ENCODE measurements at regions not wholly inside any gene's neighbourhood (a gene's known extent, or its start where the extent isn't known, plus 50 kb on each side); places are given as distances from the start of the nearest gene placed in this dataset.

DNA sequence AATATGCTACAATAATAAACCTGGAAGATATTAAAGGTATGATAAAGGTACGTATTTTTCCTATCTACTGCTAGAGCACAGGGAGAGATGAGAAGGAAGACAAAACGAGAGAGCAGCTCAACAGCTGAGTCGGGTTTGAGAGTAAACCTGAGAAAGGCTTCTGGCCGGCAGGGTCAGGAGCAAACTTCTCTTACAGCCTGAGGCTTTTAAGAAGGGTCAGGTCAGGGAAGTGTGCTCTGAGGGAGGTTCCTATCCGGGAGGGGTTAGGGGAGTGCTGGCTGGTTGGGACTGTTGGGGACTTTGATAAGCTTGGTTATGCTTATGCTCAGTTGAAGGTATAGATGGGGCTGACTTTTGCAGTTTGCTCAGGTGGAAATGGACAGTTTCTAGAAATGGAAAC, 77.7 kb upstream of the PRR20A start:
- Histone ChIP-seq H3K4me1 (ENCODE audit: control insufficient read depth, low read length) (no peaks in the 10 kb centered on the region), H3K36me3 (ENCODE audit: control insufficient read depth, low read length) (no peaks in the 10 kb centered on the region), H4K20me1 (ENCODE audit: control insufficient read depth, insufficient read depth, low read depth, low read length) (no peaks in the 10 kb centered on the region), H3K27ac (ENCODE audit: low read depth, low read length) (no peak overlapping the region), H3K4me3 (ENCODE audit: low read length) (no peak overlapping the region), H3K9me3 (ENCODE audit: control insufficient read depth, insufficient read depth, low read length) (no peaks in the 10 kb centered on the region), H3K9me2 (replicated peaks; ENCODE audit: control insufficient read depth, low read length) (no peaks in the 10 kb centered on the region), H3K79me2 (ENCODE audit: control insufficient read depth, low read length) (no peaks in the 10 kb centered on the region), H3K4me2 (ENCODE audit: low read length) (no peak overlapping the region), H3K27me3 (ENCODE audit: control insufficient read depth, low read length) (no peaks in the 10 kb centered on the region), H3F3A (ENCODE audit: control insufficient read depth, insufficient read depth) (no peaks in the 10 kb centered on the region)
- TF ChIP-seq CTCF (IDR thresholded peaks at IDR 0.05; ENCODE audit: low read depth, low read length, poor library complexity, severe bottlenecking) (no peak), EZH2phosphoT487 (IDR thresholded peaks at IDR 0.05; ENCODE audit: borderline replicate concordance, low read length) (no peak)

DNA sequence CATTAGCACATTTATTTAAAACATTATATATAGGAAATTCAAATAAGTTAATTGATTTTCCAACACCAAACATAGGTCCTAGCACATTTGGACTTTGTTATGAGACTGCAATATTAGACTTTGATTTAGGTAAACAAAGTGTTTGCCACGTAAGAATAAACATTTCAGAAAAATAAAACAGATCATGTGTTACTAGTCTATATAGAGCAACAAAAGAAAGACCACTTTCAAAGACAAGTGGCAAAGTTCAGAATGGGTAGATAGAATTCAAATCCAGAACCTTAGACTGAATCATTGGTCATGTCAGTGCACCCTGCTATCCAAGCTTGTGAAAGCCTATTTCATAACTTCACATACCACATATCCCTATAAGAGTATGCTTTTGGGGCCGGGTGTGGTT, 66.7 kb upstream of the PRR20A start:
- no peaks in the 10 kb centered on the region for H3K27me3 ChIP-seq (ENCODE audit: control insufficient read depth, low read length)
- H3K4me1 ChIP-seq (ENCODE audit: control insufficient read depth, low read length), result no peaks in the 10 kb centered on the region
- TF ChIP-seq EZH2phosphoT487 (IDR thresholded peaks at IDR 0.05; ENCODE audit: borderline replicate concordance, low read length) (no peak), CTCF (IDR thresholded peaks at IDR 0.05; ENCODE audit: low read depth, low read length, poor library complexity, severe bottlenecking) (no peak)
- no peak overlapping the region for H3K4me2 ChIP-seq (ENCODE audit: low read length)
- no peaks in the 10 kb centered on the region for H3K36me3 ChIP-seq (ENCODE audit: control insufficient read depth, low read length)
- H3K79me2 ChIP-seq (ENCODE audit: control insufficient read depth, low read length), result no peaks in the 10 kb centered on the region
- H3K27ac ChIP-seq (ENCODE audit: low read depth, low read length), result no peak overlapping the region
- no peak overlapping the region for H3K4me3 ChIP-seq (ENCODE audit: low read length)
- H3K9me2 ChIP-seq (replicated peaks; ENCODE audit: control insufficient read depth, low read length), result no peaks in the 10 kb centered on the region
- H3K9me3 ChIP-seq (ENCODE audit: control insufficient read depth, insufficient read depth, low read length), result no peaks in the 10 kb centered on the region; the same call in 1 of the 2 replicates
- no peaks in the 10 kb centered on the region for H4K20me1 ChIP-seq (ENCODE audit: control insufficient read depth, insufficient read depth, low read depth, low read length)
- H3F3A ChIP-seq (ENCODE audit: control insufficient read depth, insufficient read depth), result no peaks in the 10 kb centered on the region

GRCh38 chr13:57075588-57075987, 65.1 kb upstream of the PRR20A start:
- H3F3A ChIP-seq (ENCODE audit: control insufficient read depth, insufficient read depth), result no peaks in the 10 kb centered on the region
- H3K4me2 ChIP-seq (ENCODE audit: low read length), result no peak overlapping the region
- no peak overlapping the region for H3K4me3 ChIP-seq (ENCODE audit: low read length)
- no peaks in the 10 kb centered on the region for H3K4me1 ChIP-seq (ENCODE audit: control insufficient read depth, low read length)
- no peak overlapping the region for H3K27ac ChIP-seq (ENCODE audit: low read depth, low read length)
- no peaks in the 10 kb centered on the region for H3K36me3 ChIP-seq (ENCODE audit: control insufficient read depth, low read length)
- H3K79me2 ChIP-seq (ENCODE audit: control insufficient read depth, low read length), result no peaks in the 10 kb centered on the region
- H3K27me3 ChIP-seq (ENCODE audit: control insufficient read depth, low read length), result no peaks in the 10 kb centered on the region
- no peaks in the 10 kb centered on the region for H3K9me2 ChIP-seq (replicated peaks; ENCODE audit: control insufficient read depth, low read length)
- H3K9me3 ChIP-seq (ENCODE audit: control insufficient read depth, insufficient read depth, low read length), result no peaks in the 10 kb centered on the region; the same call in 1 of the 2 replicates
- TF ChIP-seq EZH2phosphoT487 (IDR thresholded peaks at IDR 0.05; ENCODE audit: borderline replicate concordance, low read length) (no peak), CTCF (IDR thresholded peaks at IDR 0.05; ENCODE audit: low read depth, low read length, poor library complexity, severe bottlenecking) (no peak)
- no peaks in the 10 kb centered on the region for H4K20me1 ChIP-seq (ENCODE audit: control insufficient read depth, insufficient read depth, low read depth, low read length)

- no peaks in the 10 kb centered on the region for H3K9me2 ChIP-seq (replicated peaks; ENCODE audit: control insufficient read depth, low read length)
- H3K4me3 ChIP-seq (ENCODE audit: low read length), result no peak overlapping the region
- no peaks in the 10 kb centered on the region for H4K20me1 ChIP-seq (ENCODE audit: control insufficient read depth, insufficient read depth, low read depth, low read length)
- H3K36me3 ChIP-seq (ENCODE audit: control insufficient read depth, low read length), result no peaks in the 10 kb centered on the region
- no peaks in the 10 kb centered on the region for H3F3A ChIP-seq (ENCODE audit: control insufficient read depth, insufficient read depth)
- no peak overlapping the region for H3K27ac ChIP-seq (ENCODE audit: low read depth, low read length)
- no peak for TF ChIP-seq EZH2phosphoT487 (IDR thresholded peaks at IDR 0.05; ENCODE audit: borderline replicate concordance, low read length)
- no peak for TF ChIP-seq CTCF (IDR thresholded peaks at IDR 0.05; ENCODE audit: low read depth, low read length, poor library complexity, severe bottlenecking)
- no peaks in the 10 kb centered on the region for H3K27me3 ChIP-seq (ENCODE audit: control insufficient read depth, low read length)
- no peaks in the 10 kb centered on the region for H3K79me2 ChIP-seq (ENCODE audit: control insufficient read depth, low read length)
- no peaks in the 10 kb centered on the region for H3K9me3 ChIP-seq (ENCODE audit: control insufficient read depth, insufficient read depth, low read length)
- no peak overlapping the region for H3K4me2 ChIP-seq (ENCODE audit: low read length)
- H3K4me1 ChIP-seq (ENCODE audit: control insufficient read depth, low read length), result no peaks in the 10 kb centered on the region
Measured at GRCh38 chr13:57087006-57087405, 53.7 kb upstream of the PRR20A start.
